T follicular helper cell (primary cell): ENCODE measurements at regions not wholly inside any gene's neighbourhood (a gene's known extent, or its start where the extent isn't known, plus 50 kb on each side); places are given as distances from the start of the nearest gene placed in this dataset.

ENCODE experiments used
- DNase-seq: peaks from one replicate; pipeline ENCODE4 v3.0.0-alpha.2; 2020; ENCODE audit warnings: low read depth

DNA sequence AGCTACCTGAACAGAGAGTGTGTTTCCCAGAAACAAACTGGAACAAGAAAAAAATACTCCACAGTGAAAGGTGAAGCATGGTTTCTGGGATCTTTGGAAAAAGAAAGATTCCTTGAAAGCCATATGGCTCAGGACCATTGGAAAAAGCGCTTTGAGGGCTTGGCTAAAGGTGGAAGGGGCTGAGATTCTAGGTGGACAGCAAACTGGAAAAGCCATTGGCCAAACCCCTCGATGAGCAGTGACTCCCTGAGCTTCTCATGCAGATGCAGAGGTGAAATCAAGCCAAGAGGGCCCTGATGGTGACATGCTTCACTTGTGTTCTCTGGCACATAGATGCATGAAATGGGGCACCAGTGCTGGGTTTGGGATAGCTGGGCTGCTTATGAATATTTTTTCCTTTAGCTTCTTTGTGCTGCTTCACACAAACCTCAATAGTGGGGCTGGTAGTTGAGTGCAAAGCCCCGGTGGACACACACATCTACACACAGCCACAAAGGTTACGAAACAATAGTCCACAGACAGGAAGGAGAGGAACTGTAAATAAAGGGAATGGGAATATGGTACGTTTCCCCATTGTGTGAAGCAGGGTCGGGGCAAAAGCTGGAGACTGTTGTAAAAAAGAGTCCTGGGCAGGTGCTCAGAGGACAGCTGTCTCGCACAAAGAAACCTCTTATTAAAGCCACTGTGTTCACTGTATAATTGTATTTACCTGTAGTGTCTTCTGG is 117.8 kb downstream of the FOXA2 start:
- DNase-seq: no peak

DNA sequence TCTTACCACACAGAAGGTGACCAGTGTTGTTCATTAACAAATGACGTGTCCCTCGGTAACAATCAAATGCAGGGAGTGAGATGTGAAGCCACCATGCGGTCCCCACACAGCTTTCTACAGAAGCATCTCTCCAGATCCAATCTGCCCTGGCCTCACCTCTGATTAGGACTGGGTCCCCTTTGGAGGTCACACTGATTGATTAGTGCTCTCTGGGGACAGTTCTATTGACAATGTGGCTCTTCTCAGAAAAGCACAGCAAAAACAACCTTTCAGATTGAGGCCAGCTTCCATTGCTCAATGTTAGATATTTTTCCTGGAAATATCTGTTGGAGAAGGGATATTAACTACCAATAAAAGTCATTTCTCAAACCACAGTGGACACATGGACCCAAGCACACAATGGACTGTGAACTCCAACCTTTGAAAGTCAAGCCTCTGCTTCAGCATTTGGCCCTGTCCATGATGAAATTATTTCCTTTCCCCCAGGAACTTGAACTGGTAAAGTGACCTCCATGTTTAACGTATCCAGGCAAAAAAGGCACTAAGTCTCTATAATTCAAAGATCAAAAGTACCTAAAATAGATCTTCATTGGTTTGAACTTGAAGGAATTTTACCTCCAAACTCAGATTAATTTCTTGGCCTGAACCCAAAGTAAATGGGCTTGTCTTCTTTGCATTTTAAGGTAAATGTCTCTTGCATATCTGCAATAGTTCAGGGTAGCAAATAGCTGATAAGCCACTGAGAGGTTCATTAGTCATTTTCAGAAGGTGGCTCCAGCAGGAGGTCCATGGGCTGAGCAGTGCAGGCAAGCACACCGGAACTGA is 118.5 kb downstream of the FOXA2 start:
- no peak for DNase-seq

DNA sequence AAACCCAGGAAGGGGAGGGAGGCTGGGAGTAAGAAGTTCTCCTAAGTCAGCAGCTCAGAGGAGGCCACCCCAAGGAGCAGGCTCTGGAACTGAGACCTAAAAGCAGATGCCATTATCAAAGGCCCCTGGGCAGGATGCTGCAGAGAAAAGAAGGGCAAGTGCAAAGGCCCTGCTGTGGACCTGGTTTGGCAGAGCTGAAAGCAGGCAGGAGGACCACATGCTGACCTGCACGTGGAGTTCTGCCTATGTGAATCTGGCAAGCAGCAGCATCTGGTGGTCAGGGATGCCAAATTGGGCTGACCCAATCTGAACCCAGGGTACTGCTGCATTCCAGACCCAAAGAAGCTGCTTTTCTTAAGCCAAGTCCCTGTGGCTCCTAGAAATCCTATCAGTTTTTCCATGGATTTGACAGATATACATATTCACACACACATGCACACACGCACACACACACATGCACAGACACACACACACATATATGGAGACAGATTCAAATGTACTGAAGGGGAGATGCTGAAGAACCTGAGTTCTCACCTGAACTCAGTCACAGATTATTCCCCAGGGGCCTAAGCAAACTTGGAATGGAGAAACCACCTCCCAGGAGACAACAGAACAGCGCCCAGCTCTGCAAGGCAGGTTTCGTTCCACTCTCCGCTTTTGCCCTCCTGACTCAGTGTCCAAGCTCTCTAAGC is 119.9 kb downstream of the FOXA2 start:
- no peak for DNase-seq

DNA sequence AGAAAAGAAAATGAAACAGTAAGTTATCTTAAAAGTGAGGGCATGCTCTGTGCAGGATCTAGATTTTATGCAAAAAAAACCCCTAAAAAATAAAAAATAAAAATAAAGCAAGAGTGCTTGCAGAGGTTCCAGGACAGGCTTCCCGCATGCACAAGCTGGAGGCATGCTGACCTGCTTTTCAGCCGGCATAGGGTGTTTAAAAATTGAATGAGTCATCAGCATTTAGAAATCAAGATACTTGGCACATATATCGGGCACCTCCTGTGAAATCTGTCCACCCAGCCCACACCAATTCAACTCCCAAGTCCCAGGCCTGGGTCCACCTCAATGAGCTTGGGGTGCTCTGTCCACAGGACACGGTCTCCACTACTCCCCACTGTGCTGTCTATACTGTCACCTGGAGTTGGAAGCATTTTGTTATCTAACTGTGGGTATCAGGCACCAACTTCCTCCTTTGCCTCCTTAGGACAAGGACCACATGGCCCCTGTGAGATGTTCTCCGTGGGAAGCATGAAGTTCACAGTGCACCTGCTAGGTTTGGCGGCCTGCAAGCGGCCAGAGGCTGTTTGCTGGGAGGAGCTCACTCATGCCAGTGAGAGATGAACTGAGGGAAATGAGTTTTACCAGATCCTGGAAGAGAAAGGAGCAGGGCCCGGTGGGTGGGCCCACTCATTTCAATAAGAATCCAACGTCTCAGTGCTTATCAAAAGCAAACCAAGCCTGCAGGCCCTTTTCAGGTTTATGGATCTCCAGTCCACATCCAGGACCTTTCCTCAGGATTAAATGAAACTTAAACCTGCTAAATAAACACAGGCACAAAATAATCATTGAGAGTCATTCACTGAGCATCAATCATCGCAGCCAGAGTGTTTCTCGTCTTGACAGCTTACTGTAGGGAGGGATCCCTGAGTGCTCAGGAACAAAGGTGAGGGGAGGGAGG is 121.1 kb downstream of the FOXA2 start:
- no peak for DNase-seq

DNA sequence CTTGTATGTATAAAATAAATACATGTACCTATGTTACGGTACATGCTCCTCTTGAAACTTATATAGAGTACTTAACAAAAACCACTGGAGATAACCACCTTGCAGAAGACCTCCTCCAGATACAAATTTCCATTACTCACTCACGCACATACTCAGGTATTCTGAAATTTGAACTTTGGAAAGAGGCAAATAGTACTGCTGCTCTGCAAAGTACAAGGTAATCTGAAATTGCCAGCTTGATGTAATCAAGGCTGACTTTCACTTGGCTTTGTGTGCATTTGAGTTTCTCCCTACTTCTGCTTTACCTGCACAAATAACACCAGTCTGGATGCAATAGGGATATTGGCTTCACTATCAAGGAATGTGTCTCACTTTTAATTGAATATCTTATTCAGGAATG is 123.6 kb downstream of the FOXA2 start:
- DNase-seq: no peak

DNA sequence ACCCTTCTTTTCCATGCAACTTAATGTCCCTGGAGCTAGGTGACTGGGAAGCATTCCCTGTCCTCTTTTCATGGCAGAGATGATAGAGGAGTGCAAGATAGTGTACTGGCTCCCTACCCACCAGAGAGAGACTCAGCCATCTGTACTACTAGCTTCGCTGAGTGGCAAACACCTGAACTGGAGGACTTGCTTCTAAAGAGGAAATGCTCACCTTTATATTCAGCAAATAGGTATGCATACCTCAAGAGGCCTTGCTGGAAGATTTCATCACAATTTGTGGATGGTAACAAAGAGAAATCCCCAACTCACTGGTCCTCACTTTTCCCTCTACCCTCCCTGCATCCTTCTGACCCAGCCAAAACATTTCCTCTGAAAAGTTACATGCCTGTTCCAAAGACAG is 124.1 kb downstream of the FOXA2 start:
- no peak for DNase-seq

DNA sequence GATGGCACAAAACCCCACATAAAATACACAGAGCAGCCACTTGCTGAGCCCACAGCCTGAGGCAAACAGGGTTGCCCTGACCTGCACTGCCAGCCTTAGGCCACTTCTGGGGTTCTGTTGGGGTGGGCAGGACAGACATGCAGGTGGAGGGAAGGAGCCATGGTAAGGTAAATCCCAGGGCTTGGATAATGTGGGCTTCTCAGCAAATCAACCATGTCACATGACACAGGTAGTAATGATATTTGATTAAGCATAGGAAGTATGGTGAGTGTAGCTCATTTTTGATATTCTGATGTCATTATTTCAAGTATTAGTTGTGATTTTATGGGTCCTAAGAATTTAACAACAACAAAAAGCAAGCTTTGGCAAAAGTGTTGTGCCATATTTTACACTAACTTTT is 124.6 kb downstream of the FOXA2 start:
- DNase-seq: no peak

DNA sequence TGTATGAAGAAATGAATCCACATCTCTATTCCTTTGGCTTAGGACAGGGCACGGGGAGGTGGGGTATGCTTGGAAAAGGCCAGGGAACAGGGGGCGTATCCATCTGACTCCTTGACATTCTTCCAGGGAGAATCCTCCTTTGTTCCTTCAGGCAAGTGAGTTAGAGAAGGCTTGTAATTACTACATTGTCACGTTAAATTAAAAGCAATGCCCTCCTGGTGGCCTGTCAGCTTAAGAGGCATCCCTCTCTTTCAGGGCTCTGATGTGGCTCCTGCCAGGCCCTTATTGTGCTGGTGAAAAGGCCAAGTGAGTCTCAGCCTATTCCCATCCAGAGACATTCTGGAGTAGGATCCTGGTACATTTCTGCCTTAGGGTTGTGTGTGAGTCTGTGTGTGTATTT is 128.3 kb downstream of the FOXA2 start:
- no peak for DNase-seq

DNA sequence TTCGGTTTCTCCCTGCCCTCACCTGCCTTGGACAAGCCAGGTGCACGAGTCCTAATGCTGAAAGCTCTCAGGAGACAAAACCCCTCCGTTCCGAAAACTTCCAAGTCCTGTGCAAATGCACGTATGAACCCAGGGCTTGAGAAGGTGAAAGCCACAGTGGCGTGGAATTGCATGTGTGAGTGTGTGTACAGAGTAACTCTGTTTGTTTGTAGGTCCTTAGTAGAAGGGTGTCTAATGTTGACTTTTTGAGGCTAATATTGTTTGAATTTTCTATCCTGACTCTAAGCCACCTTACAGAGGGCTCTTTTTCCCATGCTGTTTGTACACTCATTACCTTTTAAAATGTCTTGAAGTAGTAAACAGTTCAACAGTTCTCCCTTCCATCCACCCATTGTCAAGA is 129.1 kb downstream of the FOXA2 start:
- DNase-seq: no peak

DNA sequence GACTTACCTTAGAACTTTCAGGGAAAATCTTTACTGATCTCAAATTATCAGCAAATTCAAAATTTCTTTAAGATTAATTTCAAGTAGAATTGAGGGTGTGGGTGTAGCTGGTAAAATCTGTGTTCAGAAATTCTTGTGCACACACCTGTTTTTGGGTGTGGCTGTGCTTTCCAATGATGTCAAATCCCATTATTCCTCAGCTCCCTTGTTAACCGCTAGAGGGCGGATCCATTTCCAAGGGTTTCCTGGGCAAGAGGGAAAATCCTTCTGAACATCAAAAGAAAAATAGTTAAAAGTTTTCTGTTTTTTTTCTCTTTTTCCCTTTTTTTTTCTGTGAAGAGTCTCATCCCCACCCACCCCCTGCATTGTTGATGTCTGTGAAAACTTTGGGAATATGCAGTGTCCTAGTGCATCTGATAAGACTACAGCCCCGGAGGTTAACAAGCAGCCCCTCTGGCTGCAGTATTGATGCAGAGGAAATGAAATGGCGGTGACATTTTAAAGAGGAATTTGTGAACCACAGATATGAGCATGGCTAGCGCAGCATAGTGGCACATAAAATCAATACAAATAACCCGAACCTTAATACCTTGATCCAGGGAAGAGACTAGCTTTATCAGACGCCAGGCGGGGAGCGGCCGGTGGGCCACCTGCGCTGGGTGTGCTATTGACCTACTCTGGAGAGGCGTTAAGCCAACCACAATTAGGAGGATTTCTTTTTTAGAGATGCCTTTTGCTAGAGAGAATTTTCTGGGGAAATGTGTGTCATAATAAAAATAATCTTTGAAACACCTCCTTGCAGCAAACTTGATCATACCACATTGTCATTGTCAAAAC is 130.9 kb downstream of the FOXA2 start:
- no peak for DNase-seq

DNA sequence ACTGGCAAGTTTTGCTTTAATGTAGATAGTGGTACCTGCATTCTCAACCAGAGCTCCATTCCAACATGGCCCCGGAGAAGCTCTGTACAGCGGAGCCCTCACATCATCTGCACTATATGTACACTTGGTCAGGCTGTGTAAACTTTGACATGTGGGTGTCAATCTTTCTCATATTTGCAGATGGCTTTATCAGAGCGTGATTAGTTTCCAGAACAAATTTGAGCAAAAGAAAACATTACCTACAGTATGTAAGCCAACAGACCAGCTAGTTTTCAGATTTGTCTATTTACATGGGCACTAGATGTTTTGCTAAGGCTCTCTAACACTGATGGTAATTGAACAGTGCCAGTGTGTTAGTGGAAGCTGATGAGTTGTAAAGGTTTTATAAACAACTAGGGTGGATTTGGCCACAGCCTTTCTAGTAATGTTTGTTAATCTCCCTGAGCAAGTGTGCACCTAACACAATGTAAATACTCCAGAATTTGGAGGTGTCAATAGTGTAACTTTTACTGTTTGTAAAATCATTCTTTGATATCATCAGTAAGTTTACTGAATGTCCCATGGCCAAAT is 131.8 kb downstream of the FOXA2 start:
- no peak for DNase-seq

DNA sequence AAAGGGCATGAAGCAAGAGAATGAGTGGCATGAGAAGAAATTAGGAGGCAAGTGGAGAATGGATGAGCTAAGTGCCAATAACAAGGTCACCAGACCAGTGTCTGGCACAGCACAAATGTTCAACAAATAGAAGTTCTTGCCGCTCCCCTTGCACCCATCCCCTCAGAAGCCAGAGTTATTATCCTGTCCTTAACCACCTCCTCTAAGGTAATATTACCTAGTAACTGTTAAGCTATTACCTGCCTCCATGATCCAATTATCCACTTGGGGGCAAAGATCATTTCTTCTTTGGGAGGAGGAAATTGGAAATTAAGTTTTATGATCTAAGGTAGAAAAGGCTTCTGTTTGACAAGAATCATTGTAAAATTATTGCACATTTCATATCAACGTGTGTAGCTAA is 133.8 kb downstream of the FOXA2 start:
- no peak for DNase-seq

DNA sequence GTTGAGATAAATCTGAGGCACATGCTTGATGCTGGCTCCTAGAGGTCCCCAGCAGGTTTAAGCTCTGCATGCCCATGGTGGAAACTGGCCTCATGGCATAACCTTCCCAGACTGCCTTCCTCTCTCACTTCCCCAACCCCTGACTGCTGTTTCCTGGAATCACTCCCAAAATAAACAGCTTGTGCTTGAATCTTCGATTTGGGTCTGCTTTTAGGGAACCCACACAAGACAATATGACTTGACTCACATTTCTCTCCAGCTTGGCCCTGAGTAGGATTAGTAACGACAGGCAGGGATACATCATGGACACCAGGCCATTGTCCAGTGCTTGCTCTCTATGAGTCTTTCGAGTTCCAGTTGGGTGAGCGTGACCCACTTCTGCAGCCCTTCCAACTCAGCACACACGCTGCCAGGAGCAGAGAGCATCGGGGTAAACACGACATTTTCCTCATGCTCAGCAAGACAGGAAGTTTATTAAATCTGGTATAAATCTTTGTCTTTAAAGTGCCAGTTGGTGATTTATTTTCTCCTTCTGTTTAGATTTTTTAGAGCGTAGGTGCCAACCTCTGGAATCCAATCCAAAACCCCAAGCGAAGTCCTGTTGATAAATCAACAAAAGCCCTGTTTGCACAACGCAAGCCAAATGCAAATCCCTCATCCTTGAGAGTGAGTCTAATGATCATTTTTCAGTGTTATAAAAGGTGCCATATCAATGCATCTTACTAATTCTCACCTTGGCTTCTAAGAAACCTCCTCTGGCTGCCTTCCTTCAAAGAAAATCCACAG is 135.0 kb downstream of the FOXA2 start:
- no peak for DNase-seq

DNA sequence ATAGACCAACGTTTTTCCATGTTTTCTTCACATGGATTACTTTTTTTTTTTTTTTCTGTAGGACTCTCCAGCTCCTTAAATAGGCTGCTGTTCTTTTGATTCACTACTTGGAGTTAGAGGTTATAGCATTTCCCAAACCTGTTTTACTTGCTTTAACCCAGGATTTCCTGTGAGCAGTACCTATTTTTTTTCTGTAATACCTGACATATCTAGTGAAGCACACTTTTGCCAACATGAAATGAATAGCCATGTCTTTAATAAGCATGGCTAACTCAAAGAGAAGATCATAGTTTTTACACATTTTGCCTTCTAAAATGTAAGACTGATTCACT is 137.0 kb downstream of the FOXA2 start:
- no peak for DNase-seq

DNA sequence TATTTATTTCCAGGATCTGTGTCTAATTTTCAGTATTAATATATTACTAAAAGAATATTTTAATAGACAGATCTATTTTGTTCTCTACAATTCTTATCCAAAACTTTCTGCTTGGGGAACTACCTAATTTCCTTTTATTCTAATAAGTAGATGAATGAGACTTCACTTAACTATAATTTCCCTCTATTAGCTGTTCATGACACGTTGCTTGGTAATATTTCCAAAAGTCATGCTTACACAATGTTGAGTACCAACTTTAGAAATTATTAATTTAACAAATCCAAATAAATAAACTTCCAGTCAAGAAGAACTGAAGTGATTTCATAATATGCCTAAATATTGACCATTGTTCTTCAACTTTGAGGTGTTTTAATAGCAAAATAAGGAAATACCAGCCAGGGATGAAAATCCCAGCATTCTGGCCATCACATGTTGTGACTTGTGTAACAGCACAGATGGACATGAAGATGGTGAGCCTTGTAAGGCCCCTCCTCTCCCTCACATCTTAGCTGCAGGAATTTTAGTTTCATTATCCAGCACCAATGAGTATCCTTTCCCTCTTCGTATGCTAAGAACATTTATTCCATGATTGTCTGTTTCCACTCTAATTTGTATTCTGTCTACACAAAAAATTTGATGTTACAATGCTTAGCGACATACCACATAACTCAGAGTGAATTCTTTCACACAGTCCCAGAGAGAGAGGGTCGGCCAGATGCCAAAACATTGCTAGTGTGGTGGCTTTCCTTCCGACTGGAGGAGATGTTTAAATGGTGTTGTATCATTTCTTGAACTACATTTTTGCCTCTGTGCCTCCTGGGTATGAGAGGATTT is 137.5 kb downstream of the FOXA2 start:
- DNase-seq: no peak

DNA sequence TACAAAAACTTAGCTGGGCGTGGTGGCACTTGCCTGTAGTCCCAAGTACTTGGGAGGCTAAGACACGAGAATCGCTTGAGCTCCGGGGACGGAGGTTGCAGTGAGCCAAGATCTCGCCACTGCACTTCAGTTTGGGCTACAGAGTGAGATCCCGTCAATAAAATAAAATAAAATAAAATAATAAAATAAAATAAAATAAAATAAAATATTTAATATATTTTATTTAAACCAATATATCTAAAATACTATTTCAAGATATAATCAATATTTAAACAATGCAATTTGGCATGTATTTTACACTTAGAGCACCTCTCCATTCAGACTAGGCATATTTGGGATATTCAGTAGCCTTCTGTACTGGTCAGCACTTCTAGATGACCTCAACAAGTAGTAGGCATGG is 142.1 kb downstream of the FOXA2 start:
- DNase-seq: no peak

DNA sequence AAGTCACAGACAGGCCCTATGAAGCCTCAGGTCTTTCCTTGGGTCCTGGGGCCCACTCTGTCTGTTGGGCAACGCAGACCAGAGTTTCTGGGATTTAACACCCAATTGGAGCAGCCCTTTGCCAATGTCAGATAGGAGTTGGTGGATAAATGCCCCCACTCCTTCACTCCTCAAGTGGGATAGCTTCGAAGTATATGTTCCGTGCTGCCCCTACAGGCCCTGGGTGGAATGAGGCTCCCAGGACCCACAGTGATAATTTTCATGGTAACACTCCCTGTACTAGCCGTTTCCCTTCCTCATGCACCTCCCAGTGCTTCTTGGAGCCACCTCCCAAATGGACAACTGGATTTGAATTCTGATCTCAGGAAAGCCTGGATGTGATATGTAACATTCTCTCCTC is 145.4 kb downstream of the FOXA2 start:
- no peak for DNase-seq

DNA sequence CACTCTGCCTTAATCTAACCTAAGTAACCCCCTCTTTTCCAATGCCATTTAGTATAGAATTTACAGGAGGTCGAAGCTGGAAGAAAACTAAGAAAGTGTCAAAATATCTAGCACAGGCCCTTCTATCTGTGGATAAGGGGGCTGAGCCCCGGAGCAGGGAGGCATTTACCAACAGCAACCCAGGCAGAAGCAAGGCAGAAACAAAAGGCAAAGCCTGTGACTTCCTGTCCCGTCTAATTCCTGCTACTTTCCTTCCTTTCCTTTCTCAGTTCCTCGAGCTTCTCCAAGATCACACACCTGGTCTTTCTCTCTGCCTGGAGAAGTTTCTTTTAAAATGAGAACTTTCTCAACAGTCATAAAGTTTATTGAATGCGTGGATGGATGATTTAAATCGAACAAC is 146.0 kb downstream of the FOXA2 start:
- DNase-seq: no peak

DNA sequence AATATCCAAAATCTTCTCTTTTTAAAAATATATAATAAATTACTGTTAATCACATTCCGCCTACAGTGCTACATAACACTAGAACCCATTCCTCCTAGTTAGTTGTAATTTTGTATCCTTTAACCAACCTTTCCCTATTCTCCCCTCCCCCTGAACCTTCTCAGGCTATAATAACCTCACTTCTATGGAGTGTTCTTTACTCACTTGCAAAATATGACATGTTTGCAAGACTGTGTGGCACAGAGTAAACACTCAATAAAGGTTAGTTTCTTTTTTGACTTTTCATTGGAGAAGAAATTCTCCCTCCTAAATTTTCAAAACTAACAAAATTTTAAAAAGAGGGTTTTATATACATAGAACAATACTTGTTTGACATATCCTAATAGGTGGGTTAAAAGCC is 147.0 kb downstream of the FOXA2 start:
- no peak for DNase-seq
